HG02840 (cell line): ENCODE measurements at regions not wholly inside any gene's neighbourhood (a gene's known extent, or its start where the extent isn't known, plus 50 kb on each side); places are given as distances from the start of the nearest gene placed in this dataset.
A peak's percentile ranks its signal among the peaks of the same experiment; 100 is the strongest.

Source experiments
- ATAC-seq: cut with Tn5 transposase; IDR thresholded peaks from one replicate; pipeline ENCODE4 v1.9.1; 2021; ENCODE audit warnings: mild to moderate bottlenecking, moderate library complexity, moderate number of reproducible peaks; ENCODE audit not compliant: unreplicated experiment, low FRiP score

DNA sequence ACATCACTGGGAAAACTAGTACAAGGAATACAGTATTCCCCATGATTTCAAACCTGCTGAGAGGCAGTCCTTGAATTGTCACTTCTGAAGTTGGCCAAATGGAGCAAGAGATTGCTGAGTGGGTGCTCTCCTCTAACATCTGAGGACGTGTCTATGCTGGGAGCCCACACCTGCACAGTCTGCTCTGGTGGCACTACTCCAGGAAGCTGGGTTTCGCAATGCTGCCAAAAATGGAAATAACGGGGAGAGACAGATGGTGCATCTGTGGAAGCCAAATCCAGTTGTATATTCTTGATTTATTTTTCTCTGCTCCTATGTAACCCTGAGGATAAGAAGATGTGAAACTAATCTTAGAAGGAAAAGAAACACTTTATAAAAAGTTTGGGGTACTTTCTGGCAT lies 240.1 kb upstream of the CTSO start:
- ATAC-seq: no peak

DNA sequence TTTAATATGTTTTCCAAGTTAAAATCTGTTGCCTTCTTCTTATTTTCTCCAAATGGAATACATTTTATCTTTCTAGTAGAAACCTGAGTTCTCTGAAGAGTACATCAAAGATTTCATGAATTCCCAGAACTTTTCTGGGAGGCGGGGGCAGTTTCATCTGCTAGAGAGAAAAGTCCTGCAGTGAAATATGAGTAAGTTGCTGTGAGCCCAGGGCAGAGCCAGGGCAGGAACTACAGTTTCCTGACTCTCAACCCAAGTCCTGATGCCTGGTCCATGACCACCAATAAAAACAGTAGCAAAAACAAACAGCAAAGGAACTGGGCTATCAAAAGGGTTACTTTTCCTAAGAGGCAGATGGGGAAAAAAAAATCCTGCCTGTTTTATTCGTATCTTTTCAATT lies 239.4 kb upstream of the CTSO start:
- ATAC-seq: no peak

GRCh38 chr4:156192033-156192432 lies 238.4 kb upstream of the CTSO start:
- ATAC-seq: no peak

DNA sequence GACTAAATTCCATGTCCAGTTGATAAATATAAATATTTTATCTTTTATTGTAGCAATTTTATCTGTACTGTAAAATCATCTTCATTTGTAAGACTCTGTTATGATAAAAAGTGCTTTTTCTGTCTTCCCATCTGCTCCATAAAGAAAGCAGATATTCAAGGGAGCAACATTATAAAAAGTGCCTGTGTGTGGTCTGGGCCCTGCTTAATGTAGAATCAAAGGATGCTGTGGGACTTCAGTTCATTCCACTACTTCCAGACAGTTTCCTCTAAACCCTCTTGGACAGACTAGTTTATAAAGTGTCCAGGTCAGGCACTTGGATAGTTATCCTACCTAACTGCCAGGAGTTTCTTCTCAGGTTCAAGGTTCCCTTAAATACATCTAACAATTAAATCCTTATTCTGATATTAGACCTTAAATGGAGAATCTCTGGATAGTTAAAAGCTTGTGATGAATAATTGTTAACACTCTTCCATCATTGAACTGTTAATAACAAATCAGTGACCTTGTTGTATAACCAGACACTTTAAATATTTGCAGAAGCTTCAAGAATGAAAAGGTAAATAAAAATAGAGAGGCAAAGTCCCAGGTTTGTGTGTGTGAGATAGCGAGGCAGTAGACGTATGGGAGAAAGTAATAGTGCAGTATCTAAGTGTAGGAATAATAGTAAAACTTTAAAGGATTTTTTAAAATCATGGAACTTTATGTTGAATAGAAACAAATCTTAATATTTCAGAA lies 237.5 kb upstream of the CTSO start:
- no peak for ATAC-seq

GRCh38 chr4:156190615-156191014 lies 236.9 kb upstream of the CTSO start:
- no peak for ATAC-seq

DNA sequence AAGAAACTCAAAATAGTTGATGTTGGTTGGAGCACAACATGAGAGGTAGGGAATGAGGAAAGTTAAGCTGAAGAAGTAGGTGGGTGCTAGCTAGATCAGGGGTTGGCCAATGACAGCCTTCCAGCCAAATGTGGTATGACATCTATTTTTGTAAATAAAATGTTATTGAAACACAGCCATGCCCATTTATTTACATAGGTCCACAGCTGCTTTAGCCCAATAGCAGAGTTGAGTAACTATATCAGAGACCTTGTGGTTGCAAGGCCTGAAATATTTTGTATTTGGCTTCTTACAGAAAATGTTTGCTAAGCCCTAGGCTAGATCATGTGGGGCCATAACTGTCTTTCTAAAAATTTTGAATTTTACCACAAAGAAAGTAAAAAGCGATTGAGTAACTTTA lies 234.9 kb upstream of the CTSO start:
- ATAC-seq: no peak

- ATAC-seq: no peak
Measured at GRCh38 chr4:156186111-156186510, 232.4 kb upstream of the CTSO start.

DNA sequence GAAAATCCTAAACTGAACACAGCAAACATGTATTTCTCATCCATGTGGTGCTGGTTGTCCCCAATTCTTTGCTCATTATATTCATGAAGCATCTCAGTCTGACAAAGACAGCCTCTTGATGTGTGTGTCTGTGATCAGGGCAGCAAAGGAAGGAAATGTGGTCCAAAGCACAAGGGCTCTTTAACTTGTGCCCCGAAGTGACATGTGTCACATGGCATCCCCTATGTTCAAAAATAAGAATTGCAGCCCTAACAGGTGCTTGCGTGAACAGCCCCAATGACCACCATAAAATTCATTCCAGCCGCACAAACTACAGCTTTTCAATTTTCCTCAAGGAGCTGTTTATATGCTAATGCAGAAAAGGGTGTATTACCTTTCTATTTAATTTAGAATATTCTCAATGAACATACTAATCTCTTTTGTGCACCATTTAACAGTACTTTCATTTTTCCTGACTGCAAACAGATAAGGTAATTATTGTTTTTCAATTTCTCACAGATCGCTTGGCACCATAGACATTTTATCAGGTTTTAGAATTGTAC lies 231.9 kb upstream of the CTSO start:
- no peak for ATAC-seq

GRCh38 chr4:156182269-156182668 lies 228.6 kb upstream of the CTSO start:
- no peak for ATAC-seq

DNA sequence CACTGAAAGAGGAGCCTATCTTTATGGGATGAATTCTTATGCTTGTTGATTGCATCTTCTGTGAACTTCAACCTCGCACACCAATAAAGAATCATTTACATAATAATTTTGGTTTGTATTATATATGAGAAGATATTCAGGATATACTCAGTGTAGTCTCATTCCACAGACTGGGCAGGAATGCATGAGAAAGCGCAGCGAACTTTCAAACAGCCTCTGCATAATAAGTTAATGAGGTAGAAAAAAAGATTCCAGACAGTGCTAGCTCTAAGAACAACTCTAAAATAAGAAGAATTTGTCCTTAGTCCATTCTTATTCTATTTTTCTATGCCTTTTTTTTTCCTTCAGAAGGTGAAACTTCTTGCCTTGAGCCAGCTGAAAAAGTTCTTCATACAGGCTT lies 224.3 kb upstream of the CTSO start:
- ATAC-seq: no peak

- no peak for ATAC-seq
Measured at GRCh38 chr4:156176896-156177295, 223.2 kb upstream of the CTSO start.

DNA sequence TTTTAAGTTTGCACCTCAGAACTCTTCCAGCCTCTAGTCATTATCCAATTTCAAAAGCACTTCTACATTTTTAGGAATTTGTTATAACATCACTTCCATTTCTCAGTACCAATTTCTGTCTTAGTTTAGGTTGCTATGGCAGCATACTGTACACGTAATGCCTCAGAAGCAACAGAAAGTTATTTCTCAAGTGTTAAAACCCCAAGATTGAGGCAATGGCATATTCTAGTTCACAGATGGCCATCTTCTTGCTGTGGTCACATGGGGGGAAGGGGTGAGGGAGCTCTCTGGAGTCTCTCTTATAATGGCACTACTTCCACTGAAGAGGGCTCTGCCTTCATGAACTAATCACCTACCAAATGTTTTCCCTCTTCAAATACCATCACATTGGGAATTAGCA lies 220.3 kb upstream of the CTSO start:
- no peak for ATAC-seq

GRCh38 chr4:156173486-156173885 lies 219.8 kb upstream of the CTSO start:
- no peak for ATAC-seq

DNA sequence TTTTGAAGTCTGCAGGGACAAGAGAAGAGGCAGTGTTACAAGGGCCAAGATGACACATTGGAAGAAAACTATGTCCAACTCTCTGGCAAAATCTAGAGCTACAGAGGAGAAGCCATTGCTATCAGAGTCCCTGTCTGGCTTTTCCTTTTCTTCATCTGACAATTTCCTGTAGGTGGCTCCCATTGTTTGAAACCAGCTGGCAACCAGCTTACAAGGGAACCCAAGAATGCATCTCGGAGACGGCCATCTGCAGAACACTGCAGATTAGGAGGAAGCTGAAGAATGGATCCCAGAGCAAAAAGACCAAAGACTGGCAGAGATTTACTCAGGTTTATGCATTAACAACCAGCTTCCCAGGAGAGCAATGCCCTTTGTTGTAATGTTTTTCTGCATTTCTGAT lies 216.2 kb upstream of the CTSO start:
- ATAC-seq: no peak

DNA sequence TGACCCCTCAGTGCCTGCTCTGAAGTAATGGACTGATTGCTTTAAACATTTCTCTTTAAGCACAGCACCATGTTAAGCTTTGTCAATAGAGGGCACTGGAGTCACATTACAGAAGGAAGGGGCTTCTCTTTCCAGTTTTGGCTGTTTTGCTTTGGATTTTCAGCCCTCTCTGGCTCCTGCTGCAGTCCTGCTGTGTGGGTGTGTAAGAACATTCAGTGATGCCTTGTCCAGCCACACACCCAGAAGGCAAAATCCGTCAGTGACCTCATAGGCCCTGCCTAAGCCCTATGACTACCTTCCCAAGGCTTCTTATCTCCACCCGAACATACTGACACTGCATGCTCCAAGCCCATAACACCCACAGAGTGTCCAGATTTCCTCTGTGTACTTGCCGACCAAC lies 215.3 kb upstream of the CTSO start:
- ATAC-seq: no peak

DNA sequence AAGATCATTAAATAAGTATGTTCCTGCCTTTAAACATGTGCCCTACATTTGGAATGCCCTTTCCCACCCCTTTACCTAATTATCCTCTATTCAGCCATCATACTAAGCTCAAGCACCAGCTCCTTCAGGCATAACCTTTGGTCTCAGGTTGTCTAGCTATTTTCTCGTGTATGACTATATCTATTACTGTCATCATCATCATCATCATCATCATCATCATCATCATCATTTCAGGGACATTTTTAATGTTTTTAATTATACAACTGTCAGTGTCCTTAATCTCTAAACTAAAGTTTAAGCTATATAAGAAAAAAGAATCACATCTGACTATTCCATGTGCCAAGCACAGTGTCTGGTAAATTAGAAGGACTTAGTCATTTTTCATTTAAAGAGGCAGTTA lies 214.6 kb upstream of the CTSO start:
- ATAC-seq: no peak

DNA sequence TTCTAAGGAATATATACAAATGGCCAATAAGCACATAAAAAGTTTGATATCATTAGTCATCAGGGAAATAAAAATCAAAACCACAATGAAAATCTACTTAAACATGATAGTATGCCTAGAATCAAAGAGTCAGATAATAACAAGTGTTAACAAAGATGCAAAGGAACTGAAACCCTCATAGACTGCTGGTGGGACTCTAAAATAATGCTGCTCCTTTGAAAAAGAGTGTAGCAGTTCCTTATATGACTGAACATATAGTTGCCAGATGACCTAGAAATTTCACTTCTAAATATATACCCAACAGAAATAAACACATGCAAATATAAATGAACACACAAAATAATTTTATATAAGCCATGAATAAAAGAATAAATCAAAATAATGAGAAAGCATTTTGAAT lies 205.1 kb upstream of the CTSO start:
- ATAC-seq: peak; percentile 77

GRCh38 chr4:156154978-156155377 lies 201.3 kb upstream of the CTSO start:
- no peak for ATAC-seq

DNA sequence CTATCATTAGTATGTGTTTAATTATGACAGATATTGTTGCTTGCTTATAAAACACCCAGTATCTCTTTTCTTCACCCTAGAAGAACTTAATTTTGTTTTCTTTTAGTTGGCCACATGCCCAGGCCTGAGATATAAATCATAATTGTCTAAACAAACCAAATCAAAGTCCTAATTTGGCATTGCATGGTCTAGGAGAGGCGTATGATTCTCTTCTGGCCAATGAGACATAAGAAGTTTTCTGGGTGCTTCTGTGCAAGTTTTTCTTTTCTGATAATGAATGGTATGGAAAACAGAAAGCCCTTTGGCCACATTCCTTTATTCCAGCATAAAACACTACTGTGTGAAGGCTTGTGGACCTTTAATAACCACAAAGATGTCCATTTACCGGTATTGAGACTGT lies 192.9 kb upstream of the CTSO start:
- no peak for ATAC-seq

GRCh38 chr4:156144961-156145360 lies 191.3 kb upstream of the CTSO start:
- no peak for ATAC-seq

DNA sequence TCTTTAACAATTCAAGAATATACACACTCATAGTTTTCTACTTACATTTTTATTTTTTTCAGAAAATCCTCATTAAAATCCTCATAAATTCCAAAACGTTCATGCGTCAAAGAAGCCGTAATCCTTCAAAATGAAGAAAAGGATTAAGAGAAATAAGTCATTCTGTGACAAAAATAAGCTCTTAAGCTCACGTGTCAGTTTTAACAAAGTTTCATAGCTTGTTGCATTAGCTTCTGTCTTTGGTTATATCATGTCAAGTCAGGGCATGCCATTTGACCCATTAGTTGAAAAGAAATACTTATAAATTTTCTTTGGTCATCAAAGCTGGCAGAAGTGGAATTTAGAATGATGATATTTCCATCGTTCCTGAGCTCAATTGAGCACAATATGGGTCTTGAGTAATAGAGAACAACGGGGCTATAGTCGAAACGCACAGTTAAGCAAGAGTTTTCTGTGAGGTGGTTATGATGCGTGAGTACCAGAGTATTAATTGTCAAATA lies 185.2 kb upstream of the CTSO start:
- ATAC-seq: no peak

GRCh38 chr4:156137679-156138473 lies 184.2 kb upstream of the CTSO start:
- ATAC-seq: no peak
